ENCODE measurements at regions not wholly inside any gene's neighbourhood (a gene's known extent, or its start where the extent isn't known, plus 50 kb on each side); places are given as distances from the start of the nearest gene placed in this dataset.

- WGBS, 2 donors = 65 to 74% methylated on average over 5 of the region's 5 CpGs
- TF ChIP-seq POLR2A (IDR thresholded peaks at IDR 0.05) = no peak
- TF ChIP-seq, protein P1, sequence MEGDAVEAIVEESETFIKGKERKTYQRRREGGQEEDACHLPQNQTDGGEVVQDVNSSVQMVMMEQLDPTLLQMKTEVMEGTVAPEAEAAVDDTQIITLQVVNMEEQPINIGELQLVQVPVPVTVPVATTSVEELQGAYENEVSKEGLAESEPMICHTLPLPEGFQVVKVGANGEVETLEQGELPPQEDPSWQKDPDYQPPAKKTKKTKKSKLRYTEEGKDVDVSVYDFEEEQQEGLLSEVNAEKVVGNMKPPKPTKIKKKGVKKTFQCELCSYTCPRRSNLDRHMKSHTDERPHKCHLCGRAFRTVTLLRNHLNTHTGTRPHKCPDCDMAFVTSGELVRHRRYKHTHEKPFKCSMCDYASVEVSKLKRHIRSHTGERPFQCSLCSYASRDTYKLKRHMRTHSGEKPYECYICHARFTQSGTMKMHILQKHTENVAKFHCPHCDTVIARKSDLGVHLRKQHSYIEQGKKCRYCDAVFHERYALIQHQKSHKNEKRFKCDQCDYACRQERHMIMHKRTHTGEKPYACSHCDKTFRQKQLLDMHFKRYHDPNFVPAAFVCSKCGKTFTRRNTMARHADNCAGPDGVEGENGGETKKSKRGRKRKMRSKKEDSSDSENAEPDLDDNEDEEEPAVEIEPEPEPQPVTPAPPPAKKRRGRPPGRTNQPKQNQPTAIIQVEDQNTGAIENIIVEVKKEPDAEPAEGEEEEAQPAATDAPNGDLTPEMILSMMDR (IDR thresholded peaks at IDR 0.05) = no peak
- no peak overlapping the region for H3K4me3 ChIP-seq (ENCODE audit: low read depth, poor library complexity, severe bottlenecking)
- no peak for DNase-seq (ENCODE audit: low spot score in 2 of 2)
- intact Hi-C loops (cut with DNase I; ENCODE audit: low total_unique reads) = no loop called here
Observed at GRCh38 chr4:163622379-163623035, 128.0 kb downstream of the TMA16 start.

DNA sequence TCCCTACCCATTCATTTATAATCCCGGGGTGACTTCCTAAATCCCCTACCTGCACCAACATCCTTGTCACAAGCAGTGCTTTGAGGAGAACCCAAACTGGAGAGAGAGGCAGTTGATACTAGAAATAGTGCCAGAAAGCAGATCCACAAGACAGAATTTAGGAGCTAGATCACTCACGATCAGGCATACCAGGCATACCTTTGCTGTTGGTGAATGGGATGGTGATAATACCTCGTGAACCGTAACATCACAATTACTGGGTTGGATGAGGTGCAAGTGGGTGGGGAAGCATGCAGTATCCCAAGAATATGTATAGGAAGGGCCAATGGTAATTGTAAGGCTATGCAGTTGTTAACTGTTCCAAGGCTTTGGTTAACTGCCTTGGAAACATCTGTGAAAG, 129.3 kb downstream of the TMA16 start:
- intact Hi-C loops (cut with DNase I; ENCODE audit: low total_unique reads) = no loop called here
- no peak for TF ChIP-seq POLR2A (IDR thresholded peaks at IDR 0.05)
- TF ChIP-seq, protein P1 (IDR thresholded peaks at IDR 0.05) = no peak
- WGBS, 2 donors = 79 to 80% methylated on average over 4 of the region's 4 CpGs

DNA sequence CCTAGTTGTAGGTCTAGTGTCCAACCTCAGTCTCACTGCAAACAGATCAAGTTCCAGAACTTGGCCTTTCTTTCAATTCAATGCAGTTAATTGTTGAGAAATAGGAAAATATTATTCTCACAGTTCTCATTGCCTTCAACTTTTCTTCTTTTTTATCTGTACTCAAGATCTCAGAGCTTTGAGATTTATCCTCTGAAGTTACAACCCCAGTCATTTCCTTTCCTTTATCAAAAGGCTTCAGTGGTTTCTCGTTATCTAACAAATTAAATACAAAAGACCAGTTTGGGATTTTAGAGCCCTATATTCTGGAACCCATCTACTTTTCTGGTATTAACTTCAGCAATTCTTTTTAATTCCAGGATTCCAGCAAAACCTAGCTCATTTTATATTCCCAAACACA, 130.2 kb downstream of the TMA16 start:
- DNase-seq (ENCODE audit: low spot score in 2 of 2) = no peak
- intact Hi-C loops (cut with DNase I; ENCODE audit: low total_unique reads) = no loop called here
- H3K4me3 ChIP-seq (ENCODE audit: low read depth, poor library complexity, severe bottlenecking) = no peak overlapping the region
- TF ChIP-seq, protein P1 (IDR thresholded peaks at IDR 0.05) = no peak
- 57 to 65% methylated on average over 1 of the region's 1 CpG for WGBS, 2 donors

More for the DNA sequence above, 129.3 kb downstream of the TMA16 start:
- no peak overlapping the region for H3K4me3 ChIP-seq (ENCODE audit: low read depth, poor library complexity, severe bottlenecking)
- no peak for DNase-seq (ENCODE audit: low spot score in 2 of 2)

DNA sequence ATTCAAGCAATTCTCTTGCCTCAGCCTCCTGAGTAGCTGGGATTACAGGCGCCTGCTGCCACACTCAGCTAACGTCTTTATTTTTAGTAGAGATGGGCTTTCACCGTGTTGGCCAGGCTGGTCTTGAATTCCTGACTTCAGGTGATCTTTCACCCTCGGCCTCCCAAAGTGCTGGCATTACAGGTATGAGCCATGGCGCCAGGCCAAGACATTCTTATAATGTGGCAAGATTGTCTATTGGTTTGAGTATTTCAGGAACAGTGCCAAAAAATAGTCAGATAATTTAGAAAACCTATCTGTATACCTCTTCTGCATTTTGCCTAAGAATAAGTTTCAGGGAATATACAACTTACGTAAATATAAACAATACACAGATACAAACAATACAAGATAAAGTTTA, 136.8 kb downstream of the TMA16 start:
- no peak for TF ChIP-seq POLR2A (IDR thresholded peaks at IDR 0.05)
- TF ChIP-seq, protein P1 (IDR thresholded peaks at IDR 0.05) = no peak
- no peak overlapping the region for H3K4me3 ChIP-seq (ENCODE audit: low read depth, poor library complexity, severe bottlenecking)
- 73 to 86% methylated on average over 6 of the region's 6 CpGs for WGBS, 2 donors
- intact Hi-C loops (cut with DNase I; ENCODE audit: low total_unique reads) = no loop called here
- DNase-seq (ENCODE audit: low spot score in 2 of 2) = no peak

- no peak overlapping the region for H3K4me3 ChIP-seq (ENCODE audit: low read depth, poor library complexity, severe bottlenecking)
- intact Hi-C loops (cut with DNase I; ENCODE audit: low total_unique reads) = no loop called here
- TF ChIP-seq, protein P1 (IDR thresholded peaks at IDR 0.05) = no peak
- DNase-seq (ENCODE audit: low spot score in 2 of 2) = no peak
Observed at GRCh38 chr4:163638909-163639308, 144.4 kb downstream of the TMA16 start.

- no peak overlapping the region for H3K4me3 ChIP-seq (ENCODE audit: low read depth, poor library complexity, severe bottlenecking)
Observed at GRCh38 chr4:163649557-163650091, 155.1 kb downstream of the TMA16 start.

More at GRCh38 chr4:163649557-163650091, 155.1 kb downstream of the TMA16 start:
- 71 to 76% methylated on average over 1 of the region's 1 CpG for WGBS, 2 donors
- intact Hi-C loops (cut with DNase I; ENCODE audit: low total_unique reads) = loop anchor here (5.0 kb wide), 1 partner anchor 582 kb away; no protein-coding TSS in a partner anchor
- TF ChIP-seq, protein P1 (IDR thresholded peaks at IDR 0.05) = no peak
- TF ChIP-seq POLR2A (IDR thresholded peaks at IDR 0.05) = no peak
- DNase-seq (ENCODE audit: low spot score in 2 of 2) = no peak
